ENCODE measurements at regions not wholly inside any gene's neighbourhood (a gene's known extent, or its start where the extent isn't known, plus 50 kb on each side); places are given as distances from the start of the nearest gene placed in this dataset.

DNA sequence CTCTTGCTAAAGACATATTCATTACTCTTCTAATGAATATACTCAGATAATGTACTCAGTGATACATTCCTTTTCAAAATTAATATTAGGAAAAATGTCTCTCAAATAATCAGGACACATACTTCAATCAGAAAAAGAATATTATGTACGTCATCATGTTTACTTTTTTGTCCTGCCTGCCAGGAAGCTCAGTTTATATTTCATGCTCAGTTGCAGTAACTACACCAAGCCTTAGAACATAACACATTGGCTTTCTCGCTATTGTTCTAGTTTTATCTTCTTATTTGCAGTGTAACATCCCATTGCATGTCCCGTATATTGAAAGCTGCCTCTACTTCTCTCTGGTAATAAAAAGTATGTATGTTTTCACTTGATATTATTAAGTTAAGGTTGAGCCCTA, 181.5 kb upstream of the LPP start:
- Histone ChIP-seq H3K9me3 (ENCODE audit: low read depth) (no peaks in the 10 kb centered on the region), H3K27me3 (peaks cover 3% of the 10 kb centered on the region), H3K36me3 (no peaks in the 10 kb centered on the region), H3K4me3 (no peak overlapping the region), H3K4me1 (ENCODE audit: low read depth) (no peaks in the 10 kb centered on the region), H3K27ac (no peak overlapping the region)
- TF ChIP-seq, protein P1, sequence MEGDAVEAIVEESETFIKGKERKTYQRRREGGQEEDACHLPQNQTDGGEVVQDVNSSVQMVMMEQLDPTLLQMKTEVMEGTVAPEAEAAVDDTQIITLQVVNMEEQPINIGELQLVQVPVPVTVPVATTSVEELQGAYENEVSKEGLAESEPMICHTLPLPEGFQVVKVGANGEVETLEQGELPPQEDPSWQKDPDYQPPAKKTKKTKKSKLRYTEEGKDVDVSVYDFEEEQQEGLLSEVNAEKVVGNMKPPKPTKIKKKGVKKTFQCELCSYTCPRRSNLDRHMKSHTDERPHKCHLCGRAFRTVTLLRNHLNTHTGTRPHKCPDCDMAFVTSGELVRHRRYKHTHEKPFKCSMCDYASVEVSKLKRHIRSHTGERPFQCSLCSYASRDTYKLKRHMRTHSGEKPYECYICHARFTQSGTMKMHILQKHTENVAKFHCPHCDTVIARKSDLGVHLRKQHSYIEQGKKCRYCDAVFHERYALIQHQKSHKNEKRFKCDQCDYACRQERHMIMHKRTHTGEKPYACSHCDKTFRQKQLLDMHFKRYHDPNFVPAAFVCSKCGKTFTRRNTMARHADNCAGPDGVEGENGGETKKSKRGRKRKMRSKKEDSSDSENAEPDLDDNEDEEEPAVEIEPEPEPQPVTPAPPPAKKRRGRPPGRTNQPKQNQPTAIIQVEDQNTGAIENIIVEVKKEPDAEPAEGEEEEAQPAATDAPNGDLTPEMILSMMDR (IDR thresholded peaks at IDR 0.05; ENCODE audit: low read depth, low read length): no peak
- DNase-seq (ENCODE audit: low read depth in 1 of 2, low spot score in 1 of 2): no peak

DNA sequence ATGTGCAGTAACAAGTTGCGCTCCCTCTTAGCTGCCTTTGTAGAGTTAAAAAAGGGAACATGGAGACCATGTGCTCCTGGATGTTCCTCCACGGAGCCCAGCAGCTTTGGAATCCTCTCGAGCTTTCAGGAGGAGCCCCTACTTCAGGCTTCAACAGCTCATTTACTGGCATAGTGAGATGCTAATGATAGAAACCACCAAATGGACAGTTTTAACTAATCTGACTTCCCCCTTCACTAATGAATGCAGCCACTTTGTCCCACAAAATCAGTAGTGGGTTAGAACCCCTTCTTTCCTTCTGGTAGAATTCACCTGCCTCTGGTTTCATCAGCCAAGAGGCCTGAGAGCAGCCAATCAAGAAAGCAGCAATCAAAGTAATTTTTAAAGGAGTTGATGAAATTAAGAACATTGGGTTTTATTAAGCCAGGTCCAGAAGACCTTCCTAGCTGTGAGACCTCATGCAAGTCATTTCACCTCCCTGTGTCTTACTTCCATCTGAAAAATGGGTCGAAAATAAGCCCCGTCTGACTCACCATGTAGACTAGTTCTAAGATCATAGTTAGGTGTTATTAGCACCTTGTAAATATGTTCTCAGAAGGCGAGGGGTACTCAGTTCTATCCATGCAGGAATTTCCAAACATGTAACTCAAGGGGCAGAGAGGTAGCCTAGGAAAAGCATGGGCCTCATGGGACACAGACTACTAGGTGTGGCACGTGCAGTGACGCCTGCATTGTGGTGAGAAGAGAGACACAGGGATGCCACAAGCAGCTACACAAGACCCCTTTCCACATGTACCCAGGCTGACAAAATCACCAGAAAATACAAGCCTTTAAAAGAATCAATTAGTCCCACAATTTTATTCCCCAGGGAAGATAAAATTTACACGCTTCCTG, 179.7 kb upstream of the LPP start:
- Histone ChIP-seq H3K4me3 (no peak overlapping the region), H3K27me3 (peaks cover 3% of the 10 kb centered on the region), H3K36me3 (no peaks in the 10 kb centered on the region), H3K9me3 (ENCODE audit: low read depth) (no peaks in the 10 kb centered on the region), H3K4me1 (ENCODE audit: low read depth) (no peaks in the 10 kb centered on the region), H3K27ac (no peak overlapping the region)
- TF ChIP-seq, protein P1 (IDR thresholded peaks at IDR 0.05; ENCODE audit: low read depth, low read length): no peak
- no peak for DNase-seq (ENCODE audit: low read depth in 1 of 2, low spot score in 1 of 2)

DNA sequence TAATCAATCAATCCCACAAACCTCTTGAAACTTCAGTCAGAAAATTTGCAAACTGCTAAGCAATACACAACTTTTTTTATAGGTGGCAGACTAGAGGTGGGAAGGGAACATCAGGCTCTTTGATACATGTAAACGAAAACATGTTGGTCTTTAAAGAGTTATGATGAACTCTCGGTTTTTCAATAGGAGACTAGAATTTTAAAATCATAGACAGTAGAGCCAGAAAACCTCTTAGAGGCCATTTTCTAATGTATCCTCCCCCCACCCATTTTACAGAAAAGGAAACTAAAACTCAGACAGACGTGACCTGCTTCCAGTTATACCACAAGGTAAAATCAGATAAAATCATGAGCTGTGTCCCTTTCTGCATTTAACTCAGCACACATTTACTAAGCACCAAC, 179.1 kb upstream of the LPP start:
- TF ChIP-seq, protein P1 (IDR thresholded peaks at IDR 0.05; ENCODE audit: low read depth, low read length): peak; percentile 6
- no peaks in the 10 kb centered on the region for H3K9me3 ChIP-seq (ENCODE audit: low read depth)
- no peak for DNase-seq (ENCODE audit: low read depth in 1 of 2, low spot score in 1 of 2)
- no peak overlapping the region for H3K27ac ChIP-seq
- H3K36me3 ChIP-seq: no peaks in the 10 kb centered on the region
- no peaks in the 10 kb centered on the region for H3K4me1 ChIP-seq (ENCODE audit: low read depth)
- H3K27me3 ChIP-seq: peaks cover 3% of the 10 kb centered on the region
- no peak overlapping the region for H3K4me3 ChIP-seq

DNA sequence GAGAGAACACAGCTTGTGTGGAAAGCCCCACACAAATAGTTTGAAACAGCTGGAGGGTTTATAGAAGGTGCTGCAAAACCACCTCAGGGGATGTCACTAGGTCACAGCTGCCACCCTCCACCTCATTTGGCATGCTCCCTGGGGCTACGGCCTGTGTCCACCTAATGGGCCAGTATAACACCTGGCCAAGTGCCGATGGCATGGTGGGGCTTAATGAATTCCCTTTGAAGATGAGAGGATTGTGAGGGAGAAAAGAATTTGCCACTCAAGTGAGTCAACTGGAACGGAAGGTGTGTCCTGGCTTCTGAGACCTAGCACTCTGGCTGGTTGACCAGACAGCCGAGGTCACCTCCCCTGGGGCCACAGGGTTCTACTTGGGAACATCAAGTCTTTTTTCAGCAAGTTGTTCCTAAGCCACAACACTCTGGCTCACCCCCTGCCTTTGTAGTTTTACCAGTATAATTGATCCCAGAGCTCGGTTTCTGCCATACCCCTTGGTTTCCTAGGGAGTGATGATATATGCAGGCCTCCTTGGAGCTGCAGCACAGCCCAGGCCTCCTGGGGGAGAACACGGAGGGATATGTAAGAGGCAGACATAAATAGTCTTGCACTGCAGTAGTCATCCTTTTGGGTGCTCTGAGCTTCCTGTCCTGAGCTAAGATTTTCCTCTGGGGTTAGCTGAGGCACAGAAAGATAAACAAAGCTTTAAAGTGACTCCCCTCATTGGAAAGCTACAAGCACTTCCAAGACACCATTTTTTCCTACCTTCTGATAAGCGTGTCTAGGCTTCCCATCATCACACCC, 178.2 kb upstream of the LPP start:
- Histone ChIP-seq H3K27ac (no peak overlapping the region), H3K27me3 (peaks cover 3% of the 10 kb centered on the region), H3K9me3 (ENCODE audit: low read depth) (no peaks in the 10 kb centered on the region), H3K4me1 (ENCODE audit: low read depth) (no peaks in the 10 kb centered on the region), H3K36me3 (no peaks in the 10 kb centered on the region), H3K4me3 (no peak overlapping the region)
- TF ChIP-seq, protein P1 (IDR thresholded peaks at IDR 0.05; ENCODE audit: low read depth, low read length): no peak
- no peak for DNase-seq (ENCODE audit: low read depth in 1 of 2, low spot score in 1 of 2)

DNA sequence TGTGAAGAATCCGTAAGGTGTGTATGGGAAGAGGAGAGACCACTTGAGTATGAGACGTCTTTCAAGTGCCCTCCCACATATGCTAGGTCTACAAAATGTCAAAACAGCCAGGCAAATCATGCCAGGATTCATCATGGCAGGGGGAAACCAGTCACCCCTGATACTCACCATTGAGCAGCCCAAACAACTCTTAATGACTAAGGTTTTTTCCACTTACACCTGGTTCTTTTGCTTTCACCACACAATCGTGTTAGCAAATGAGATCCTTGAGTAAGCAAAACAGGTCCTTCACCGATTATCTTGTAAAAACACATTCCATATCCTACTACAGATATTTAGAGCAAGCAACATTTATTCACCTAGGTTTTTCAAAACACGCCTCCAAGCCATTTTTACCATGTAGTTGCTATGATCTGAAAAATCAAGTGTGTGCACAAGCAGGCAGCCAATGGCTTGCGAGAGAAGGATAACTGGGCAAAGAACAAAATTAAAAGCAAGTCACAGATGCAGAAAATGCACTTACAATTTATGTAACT, 177.5 kb upstream of the LPP start:
- no peaks in the 10 kb centered on the region for H3K9me3 ChIP-seq (ENCODE audit: low read depth)
- H3K27me3 ChIP-seq: peaks cover under 1% of the 10 kb centered on the region
- no peak overlapping the region for H3K27ac ChIP-seq
- no peaks in the 10 kb centered on the region for H3K4me1 ChIP-seq (ENCODE audit: low read depth)
- DNase-seq (ENCODE audit: low read depth in 1 of 2, low spot score in 1 of 2): no peak
- H3K36me3 ChIP-seq: no peaks in the 10 kb centered on the region
- no peak overlapping the region for H3K4me3 ChIP-seq
- TF ChIP-seq, protein P1 (IDR thresholded peaks at IDR 0.05; ENCODE audit: low read depth, low read length): no peak

Data from cardiac muscle cell (in vitro differentiated cells and primary cell).